GM21825 (cell line): ENCODE measurements at regions not wholly inside any gene's neighbourhood (a gene's known extent, or its start where the extent isn't known, plus 50 kb on each side); places are given as distances from the start of the nearest gene placed in this dataset.
A peak's percentile ranks its signal among the peaks of the same experiment; 100 is the strongest.
"Not testable (repeated sequence)": the region's sequence is repeated elsewhere in the genome, so short reads cannot be mapped to it uniquely, and the experiment has no call there.

Experiments
- ATAC-seq: cut with Tn5 transposase; IDR thresholded peaks from one replicate; pipeline ENCODE4 v1.9.1; 2021; ENCODE audit warnings: mild to moderate bottlenecking, moderate library complexity; ENCODE audit not compliant: unreplicated experiment

DNA sequence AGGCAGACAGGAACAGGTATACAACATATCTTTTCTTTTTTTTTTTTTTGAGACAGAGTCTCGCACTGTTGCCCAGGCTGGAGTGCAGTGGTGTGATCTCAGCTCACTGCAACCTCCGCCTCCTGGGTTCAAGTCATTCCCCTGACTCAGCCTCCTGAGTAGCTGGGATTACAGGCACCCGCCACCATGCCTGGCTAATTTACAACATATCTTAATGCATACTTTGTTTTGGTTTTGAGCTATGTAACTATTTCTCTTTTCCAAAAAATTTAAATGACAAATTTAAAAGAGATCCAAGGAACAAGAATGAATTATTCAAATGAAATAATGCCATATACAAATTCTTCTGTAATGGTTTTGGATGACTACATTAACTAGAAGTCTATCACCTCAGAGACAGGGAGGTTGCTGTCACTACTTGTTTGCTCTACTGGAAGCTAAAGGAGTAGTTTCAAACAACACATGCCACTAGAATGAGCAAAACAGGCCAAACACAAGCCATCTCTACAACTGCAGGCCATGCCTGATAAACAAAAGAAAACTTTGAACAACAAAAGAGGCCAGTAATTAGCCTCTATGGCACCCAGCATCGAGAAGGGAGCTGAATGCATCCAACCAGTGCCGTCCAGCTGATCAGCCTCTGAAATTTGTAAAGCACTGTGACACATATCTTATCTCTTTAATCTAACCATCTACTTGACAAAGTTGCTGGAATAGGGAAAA lies 133.6 kb upstream of the VOPP1 start:
- ATAC-seq = not testable (repeated sequence)

DNA sequence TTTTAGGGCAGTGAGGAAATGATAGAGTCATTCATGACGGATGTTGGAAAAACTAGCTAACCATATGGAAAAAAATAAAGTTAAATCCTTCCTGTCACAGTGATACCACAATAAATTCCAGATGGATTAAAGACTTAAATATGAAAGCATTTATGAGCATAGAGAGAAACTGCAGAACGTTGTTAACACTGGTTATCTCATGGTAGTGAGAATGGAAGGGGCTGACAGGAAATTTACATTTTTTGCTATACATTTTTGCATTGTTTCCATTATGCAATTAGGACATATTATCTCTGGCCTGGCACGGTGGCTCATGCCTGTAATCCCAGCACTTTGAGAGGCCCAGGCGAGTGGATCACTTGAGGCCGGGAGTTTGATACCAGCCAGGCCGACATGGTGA lies 130.5 kb upstream of the VOPP1 start:
- not testable (repeated sequence) for ATAC-seq

- ATAC-seq = not testable (repeated sequence)
These were observed 127.1 kb upstream of the VOPP1 start for GRCh38 chr7:55699450-55699842.

DNA sequence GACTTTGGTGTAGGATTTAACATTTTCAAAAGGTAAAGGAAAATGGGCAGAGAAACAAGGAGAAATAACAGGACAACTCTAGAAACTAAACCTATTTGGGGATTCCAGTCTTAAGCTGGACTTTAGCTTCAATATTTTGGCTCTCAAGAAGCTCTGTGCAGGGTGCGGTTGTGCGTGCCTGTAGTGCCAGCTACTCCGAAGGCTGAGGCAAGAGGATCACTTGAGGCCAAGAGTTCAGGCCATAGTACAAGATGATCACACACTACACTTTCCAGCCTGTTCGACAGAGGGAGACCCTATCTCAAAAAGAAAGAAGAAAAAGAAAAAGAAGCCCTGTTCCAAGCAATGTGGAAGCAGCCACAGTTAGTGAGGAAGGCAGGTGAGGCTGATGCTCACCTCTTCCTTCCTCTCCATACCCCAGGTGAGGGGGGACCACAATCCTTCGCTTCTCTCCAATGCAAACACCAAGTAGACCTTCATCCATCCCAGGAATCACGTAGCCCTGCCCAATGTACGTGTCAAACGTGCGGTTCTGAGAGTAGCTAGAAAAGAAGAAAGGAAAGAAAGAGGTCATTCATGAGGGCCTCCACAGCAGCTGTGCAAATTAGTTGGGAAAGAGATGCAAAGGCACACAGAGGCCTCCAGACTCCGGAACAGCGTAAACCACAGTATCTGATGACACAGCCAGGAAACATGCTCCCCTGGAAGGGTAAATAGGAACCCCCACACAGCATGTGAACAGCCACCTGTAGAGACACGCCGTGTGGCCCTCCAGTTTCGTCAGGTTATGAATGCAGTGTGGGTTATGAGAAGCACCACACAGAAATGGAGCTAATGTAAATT lies 126.5 kb upstream of the VOPP1 start:
- peak; percentile 92 for ATAC-seq

DNA sequence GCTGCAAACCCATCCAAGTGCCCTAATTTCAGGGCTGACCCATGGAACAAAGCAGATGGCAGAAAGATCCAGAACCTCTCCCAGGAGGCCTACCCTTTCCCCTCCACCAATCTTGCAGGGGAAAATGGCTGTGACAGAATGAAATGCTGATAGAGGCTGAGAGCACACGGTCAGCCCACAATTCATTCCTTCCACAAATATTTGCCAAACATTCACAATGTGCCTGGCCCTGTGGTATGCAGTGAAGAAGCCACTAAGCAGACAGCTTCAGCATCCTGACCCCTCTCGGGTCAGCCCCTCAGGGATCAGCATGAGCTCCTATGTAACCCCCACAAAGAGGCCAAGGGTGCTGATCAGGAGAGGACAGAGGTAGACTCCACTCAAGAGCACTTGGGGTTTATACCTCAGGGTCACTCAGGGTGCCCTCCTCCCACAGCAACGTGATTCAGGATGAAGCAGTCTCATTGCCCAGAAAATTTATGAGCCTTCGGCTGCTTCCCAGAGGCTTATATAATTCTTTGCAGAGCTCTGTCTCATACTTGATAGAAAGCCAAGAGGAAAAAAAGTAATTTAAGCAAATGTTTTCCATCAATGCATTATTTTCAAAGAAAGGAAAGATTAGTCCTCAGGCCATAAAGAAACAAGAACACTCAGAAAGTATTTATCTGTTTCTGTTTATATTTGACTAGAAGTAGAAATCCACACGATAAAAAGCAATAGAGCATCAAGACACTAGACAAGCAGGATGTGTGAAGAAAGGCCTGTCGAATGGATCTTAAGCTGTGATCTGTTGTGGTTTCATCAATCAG lies 123.8 kb upstream of the VOPP1 start:
- not testable (repeated sequence) for ATAC-seq

- not testable (repeated sequence) for ATAC-seq
These were observed 122.2 kb upstream of the VOPP1 start for GRCh38 chr7:55694484-55694883.

GRCh38 chr7:55688684-55689681 lies 116.7 kb upstream of the VOPP1 start:
- not testable (repeated sequence) for ATAC-seq

DNA sequence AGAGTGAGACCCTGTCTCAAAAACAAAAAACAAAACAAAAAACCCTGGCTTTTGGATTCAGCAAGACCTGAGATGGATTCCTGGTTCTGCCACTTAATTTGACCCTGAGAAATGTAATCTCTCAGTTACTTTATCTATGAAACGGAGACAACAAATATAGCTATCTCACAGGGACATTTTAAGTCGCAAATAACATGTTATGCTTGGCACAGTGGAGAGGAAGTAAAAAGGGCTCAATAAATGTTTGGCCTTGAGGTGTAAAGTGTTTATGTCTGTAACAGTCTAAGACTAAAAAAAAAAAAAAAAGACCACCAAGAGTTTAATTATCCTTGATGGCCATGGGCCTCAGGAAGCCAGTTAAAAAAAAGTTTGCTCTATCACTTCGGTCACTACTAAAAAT lies 116.0 kb upstream of the VOPP1 start:
- not testable (repeated sequence) for ATAC-seq

DNA sequence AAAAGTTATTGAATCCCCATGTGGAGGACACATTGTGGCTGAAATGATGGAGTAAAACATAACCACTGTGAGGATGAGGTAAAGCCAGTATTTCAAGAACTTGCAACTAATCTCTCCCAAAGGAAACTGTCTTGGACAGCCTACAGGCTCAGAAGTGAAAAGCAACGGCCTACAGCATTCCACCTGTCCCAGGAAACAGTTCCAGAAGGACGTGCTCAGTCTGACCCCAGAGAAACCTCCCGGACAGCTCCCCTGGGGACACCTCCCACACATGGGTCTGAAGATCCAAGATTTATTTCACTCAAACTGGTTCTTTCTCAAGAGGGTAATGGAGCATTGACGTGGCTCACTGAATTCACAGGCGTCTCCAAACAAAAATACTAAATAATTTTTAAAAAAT lies 115.0 kb upstream of the VOPP1 start:
- not testable (repeated sequence) for ATAC-seq

GRCh38 chr7:55686771-55687170 lies 114.5 kb upstream of the VOPP1 start:
- ATAC-seq = not testable (repeated sequence)

DNA sequence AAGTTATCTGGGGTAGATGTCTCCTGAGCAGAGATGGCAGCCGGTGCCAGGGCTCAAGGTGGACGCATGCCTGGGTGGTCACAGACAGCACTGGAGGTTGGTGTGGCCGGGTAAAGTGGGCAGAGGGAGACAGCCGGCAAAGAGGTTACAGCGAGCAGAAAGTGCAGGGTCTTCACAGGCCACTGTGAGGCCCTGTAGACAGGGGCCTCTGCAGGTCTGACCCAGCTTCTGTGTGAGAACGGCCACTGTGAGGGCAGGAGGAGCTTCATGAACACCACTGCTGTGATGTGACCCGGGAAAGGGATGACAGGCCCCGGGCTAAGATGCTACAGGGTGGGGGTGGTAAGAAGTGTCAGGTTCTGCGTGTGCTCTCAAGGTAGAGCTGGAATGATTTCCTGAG lies 111.2 kb upstream of the VOPP1 start:
- ATAC-seq = not testable (repeated sequence)

- ATAC-seq = not testable (repeated sequence)
These were observed 103.3 kb upstream of the VOPP1 start for GRCh38 chr7:55675589-55675988.

DNA sequence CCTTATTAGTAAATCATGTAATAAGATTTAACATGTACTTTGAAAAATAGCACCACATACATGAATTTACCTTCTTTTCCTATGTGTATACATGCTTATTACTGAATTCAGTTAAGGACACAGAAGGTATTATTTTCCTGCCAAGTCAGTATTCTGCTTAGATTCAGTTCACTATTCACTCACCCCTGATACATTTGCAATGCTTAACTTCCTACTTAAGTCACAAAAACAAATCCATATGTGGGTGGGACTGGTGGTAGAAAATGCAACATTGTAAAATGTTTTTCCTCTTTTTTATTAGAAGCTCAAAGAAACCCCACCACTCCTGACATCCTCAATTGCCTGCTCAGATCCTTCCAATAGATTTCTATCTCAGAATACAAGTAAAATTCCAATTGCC lies 101.2 kb upstream of the VOPP1 start:
- not testable (repeated sequence) for ATAC-seq

GRCh38 chr7:55672084-55672483 lies 99.8 kb upstream of the VOPP1 start:
- not testable (repeated sequence) for ATAC-seq

DNA sequence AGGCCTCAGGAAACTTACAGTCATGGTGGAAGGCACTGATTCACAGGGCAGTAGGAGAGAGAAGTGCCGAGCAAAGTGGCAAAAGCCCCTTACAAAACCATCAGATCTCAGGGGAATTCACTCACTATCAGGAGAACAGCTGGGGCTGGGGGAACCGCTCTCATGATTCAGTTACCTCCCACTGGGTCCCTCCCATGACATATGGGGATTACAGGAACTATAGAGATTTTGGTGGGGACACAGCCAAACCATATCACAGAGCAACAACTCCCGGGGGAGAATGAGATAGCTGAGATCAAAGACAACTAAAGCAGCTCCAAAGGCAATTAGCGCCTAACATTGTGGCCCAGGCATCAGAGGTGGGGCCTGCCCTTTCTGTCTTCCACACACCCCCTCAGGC lies 85.4 kb upstream of the VOPP1 start:
- no peak for ATAC-seq

GRCh38 chr7:55651057-55651456 lies 78.8 kb upstream of the VOPP1 start:
- ATAC-seq = no peak

GRCh38 chr7:55649238-55649637 lies 76.9 kb upstream of the VOPP1 start:
- no peak for ATAC-seq

GRCh38 chr7:55644567-55644966 lies 72.3 kb upstream of the VOPP1 start:
- ATAC-seq = no peak

DNA sequence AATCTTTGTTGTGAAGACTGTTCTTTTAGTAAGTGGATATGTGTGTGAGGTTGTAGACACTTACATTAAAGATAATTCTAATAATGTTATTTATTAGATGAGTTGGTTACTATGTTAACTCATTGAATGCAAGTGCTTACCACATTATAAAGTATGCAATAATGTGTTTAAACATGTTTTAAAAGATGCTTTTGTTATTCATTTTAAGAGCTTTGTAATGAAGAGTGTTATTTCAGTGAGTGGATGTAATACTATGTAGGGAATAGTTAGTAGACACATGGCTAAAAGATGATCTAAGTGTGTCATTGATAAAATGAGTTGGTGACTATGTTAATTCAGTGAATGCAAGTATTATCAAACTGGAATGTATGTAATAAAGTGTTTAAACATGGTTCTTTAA lies 70.0 kb upstream of the VOPP1 start:
- ATAC-seq = no peak

DNA sequence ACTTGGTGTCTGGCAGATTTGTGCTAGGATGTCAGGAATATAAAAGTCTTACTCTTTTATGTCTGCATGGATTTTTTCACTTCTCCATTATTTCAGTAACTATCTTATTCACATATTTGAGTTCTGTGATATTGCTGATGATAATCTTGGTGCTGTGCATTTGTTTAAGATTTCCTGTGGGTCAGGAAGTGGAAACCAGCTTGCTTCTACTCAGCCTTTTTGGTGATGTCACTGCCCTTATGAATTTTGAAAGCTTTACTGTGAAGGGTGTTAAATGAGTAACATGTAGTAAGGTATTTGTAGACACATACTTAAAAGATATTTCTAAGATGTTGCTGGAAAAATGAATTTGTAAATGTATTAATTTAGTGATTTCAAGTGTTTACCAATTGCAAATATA lies 69.5 kb upstream of the VOPP1 start:
- peak; percentile 92 for ATAC-seq
